ENCODE measurements at regions not wholly inside any gene's neighbourhood (a gene's known extent, or its start where the extent isn't known, plus 50 kb on each side); places are given as distances from the start of the nearest gene placed in this dataset.

GRCh38 chr11:81270686-81271085 lies 1463.0 kb downstream of the FAM181B start:
- no peak for TF ChIP-seq CTCF (IDR thresholded peaks at IDR 0.05)
- TF ChIP-seq POLR2A (IDR thresholded peaks at IDR 0.05) = no peak

Measured in heart left ventricle (tissue), 13 donors.